NCI-H2029 (cell line): ENCODE measurements at regions not wholly inside any gene's neighbourhood (a gene's known extent, or its start where the extent isn't known, plus 50 kb on each side); places are given as distances from the start of the nearest gene placed in this dataset.

Experiments
- DNase-seq: peaks from one replicate; lab custom pipeline; 2025; lab: John Stamatoyannopoulos, UW

DNA sequence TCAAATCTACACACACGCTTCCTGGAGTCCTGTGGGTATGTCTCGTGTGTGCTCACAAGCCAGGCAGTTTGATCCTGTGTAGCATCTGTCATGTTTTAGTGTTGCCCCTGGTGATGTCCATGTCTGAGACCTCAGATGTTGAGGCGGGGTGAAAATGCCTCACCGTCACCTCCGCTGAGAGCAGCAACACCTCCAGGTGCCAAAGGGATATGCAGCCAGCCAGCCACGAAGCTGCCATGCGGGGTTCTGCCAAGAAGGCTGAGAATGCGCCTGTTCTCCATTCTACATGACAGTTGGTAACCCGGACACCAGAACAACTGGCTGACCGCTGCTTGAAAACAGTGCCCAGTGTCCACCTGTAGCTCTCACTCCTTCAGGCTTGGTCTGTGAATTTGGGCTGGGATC lies 253.8 kb downstream of the TLE3 start:
- DNase-seq: no peak

DNA sequence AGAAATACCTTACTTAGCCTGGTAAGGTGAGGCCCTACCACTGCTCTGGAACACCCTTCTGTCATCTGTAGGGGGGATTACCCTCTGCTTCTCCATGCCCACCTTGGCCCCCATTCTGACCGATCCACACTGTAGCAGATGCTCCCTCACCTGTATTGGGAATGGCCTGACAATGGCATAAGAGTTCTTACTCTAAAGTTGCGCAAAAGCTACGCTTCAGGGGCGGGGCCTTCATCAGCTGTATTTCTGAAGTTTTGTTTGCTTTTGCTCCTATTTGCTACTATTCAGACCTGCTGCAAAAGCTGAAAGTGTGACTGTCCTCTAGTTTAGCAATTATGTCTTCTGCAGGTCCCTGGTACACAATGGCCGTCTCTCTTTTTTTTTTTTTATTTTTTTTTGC lies 252.6 kb downstream of the TLE3 start:
- no peak for DNase-seq

DNA sequence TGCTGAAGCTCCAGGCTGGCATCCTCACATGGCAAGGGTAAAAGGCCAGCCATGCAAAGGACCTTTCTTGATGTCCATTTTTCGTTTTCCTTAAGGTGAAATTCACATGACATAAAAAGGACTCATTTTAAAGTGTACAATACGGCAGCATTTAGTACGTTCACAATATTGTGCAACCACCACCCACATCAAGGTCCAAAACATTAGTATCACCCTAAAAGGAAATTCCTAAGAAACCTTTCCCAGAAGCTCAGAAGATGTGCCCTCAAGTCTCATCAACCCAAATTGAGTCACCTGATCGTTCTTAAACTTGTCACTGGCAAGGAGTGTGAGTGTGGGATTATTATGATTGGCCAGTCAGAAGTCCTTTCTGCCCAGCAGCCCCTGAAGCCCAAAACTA lies 250.1 kb downstream of the TLE3 start:
- no peak for DNase-seq

DNA sequence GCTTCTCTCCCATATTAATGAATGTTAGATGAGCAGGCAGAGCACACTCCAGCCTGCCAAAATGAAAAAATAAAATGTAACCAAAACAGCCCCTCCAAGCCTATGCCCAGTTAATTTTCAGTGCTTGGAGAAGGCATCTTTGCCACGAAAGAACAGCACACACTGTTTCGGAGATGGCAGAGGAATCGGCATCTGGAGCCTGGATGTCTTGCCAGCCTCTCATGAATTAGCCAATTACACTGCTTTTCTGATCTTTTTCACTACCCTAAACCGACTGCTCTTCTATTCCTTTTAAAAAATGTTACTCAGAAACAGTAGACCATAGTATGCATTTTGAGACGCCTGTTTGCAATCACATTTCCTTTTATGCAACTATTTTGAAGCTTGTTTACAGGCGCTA lies 249.6 kb downstream of the TLE3 start:
- DNase-seq: no peak

DNA sequence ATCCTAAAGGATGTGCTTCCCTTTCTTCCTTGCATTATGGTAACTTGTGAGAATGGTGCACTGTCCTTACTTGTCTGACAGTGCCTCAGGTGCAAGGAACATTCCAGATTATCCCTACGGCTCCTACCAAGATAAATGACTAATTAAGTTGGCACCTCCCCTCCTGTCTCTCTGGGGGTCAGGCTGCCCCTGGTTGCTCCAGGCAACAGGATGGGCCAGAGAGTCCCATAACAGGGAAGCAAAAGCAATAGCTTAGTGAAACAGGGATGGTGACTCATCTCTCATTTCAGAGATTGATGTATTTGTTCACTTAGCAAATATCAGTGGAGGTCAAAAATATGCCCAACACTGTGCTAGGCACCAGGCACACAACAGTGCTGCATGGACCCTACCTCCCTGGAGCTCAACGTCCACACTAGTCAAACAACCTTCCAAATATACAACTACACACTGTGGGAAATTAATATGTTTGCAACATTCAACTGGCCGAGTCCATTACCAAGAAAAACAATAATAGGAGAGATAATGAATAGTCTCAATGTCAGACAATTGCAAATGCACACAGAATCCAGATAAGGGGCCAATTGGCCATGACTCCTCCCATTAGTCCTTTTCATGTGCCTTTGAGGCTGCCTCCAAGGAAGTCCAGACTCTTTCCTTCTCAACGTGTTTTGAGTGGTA lies 249.0 kb downstream of the TLE3 start:
- no peak for DNase-seq

DNA sequence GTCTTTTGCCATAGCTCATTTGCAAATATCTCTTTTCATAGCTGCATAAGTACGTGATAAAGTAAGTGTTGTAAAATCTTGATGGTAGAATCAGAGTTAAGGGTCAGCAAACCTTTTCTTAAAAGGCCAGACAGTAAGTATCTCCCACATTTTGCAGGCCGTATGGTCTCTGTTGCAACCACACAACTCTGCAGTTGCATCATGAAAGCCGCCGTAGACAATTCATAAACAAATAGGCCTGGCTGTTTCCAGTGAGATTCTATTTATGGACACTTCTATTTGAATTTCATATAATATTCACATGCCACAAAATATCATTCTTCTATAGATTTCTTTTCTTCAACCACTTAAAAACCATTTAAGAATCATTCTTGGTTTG lies 248.5 kb downstream of the TLE3 start:
- DNase-seq: no peak

DNA sequence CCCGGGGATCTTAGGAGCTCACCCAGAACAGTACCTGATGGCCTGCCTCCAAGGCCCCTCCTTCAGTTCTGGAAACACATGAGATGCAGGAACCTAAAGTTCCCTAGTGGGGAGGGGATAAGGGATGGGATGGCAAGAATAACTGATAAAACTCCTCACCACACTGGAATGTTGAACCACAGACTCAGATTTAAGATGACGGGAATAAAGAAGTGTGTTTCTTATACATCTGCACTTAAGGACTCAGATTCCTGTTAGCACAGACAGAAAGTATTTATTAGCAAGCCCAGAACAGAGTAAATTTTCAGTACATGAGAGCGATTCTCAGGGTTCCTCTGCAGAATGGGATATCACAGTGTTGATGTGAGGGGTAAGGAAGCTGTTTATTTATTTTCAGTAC lies 245.2 kb downstream of the TLE3 start:
- no peak for DNase-seq

DNA sequence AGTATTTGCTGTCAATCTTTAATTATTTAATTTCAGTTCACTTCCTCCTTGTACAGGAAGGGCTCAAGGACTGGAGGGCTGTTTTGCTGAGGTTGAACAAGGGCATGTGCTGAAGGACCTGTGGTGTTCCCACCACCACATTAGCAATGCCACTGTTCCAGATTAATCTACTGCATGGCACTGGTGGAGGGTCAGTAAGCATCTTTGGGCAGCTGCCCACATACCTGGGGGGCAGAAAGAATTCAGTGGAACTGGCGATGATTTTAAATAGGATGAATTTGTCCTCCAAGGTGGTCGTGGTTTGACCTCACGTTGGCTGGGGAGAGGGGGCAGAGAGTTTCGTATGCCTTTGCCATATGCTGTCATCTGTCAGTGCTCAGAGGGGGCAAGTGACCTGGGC lies 244.8 kb downstream of the TLE3 start:
- no peak for DNase-seq

DNA sequence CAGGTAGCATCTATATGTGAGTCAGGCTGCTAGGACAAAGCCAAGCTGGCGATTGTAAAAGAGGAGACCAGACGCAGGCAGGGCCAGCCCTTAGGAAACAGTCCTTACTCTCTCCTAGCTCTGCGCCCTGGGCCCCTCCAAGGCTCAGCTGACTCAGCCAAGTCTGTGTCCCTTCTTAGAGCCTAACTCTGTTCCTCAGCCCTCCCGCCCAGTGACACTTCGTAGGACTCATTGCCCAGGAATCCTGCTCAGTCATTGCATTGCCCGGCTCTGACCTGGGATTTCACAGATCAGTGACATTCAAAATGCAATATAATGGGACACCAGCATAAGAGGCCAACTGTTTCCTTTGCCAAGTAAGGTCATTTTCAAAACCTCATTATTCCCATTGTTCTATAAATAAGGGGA lies 244.2 kb downstream of the TLE3 start:
- DNase-seq: no peak

DNA sequence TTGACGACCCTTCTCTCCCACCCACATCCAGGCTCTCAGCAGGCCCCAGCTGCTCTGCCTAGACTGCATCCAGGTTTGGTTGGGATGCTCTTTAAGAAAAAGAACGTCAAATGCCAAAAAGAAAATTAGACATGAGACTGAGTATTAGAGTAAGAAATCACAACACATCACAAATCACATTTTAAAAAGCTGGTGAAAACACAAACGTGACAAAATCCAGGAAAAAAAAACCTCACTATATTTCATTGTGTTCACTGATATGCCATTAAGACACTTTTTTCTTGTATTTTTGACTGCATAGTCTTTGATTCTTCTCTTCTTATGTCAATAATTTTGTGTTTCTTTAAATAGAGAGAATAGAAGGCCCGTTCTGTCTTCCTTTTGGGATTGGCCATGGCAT lies 243.7 kb downstream of the TLE3 start:
- no peak for DNase-seq

DNA sequence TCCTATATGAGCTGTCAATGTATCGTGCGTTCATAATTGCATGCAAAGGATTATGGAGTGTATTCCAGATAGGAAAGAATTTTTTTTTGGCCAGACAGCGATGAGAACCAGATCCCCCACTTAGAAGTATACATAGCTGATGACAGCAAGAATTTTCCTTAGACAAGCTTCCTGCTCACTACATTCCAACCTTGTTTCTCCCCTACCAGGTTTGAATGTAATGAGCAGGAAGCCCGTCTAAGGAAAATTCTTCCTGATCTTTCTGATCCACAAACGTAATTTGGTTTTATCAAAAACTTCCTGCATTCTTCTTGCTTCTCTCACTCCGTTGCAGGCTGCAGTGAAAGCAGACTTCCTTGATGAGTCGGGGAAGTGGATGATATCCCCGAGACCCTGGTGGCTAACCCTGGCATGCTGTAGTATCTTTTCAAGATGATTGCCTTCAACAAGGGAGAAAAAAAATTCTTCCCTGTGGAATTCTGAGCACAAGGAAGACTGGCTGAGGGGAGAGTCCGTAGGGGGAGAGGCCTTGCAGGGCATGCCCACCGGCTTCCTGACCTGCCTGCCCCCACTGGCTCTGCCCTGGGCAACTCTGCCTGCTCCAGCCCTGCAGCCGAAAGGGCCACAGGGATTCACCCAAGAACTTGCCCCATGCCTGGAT lies 243.1 kb downstream of the TLE3 start:
- no peak for DNase-seq

DNA sequence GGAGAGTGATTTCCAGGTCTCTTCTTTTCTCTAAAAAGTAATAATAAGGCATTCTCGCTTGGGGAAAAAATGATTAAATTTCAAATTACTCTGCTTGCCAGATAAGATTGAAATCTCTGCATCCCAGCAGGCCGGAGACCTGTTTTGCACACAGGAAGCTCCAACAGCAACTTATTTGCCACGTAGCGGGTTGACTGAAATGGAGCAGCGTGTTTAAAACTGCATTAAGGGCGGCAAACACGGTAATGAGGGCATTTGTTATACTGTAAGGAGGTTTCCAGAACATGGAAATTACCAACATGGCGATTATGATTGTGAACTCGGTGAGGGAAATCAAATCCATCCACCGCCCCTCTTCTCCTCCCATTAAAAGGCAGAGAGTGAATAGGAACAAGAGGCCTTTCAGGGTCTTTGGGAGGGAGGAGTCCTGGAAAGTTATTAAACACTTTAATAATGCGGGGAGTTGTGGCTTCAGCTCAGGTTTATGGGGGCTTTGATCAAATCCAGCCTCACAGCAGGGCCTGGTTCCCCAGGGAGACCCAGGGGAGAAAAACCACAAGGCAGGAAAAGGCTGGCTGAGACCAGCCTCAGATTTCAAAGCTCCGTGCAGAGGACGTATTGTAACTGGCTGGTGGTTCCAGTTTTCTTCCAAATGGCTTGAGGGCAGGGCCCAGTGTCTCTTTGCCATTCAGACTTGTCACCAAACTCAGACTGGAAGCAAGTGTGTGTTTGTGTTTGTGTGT lies 242.3 kb downstream of the TLE3 start:
- DNase-seq: no peak

DNA sequence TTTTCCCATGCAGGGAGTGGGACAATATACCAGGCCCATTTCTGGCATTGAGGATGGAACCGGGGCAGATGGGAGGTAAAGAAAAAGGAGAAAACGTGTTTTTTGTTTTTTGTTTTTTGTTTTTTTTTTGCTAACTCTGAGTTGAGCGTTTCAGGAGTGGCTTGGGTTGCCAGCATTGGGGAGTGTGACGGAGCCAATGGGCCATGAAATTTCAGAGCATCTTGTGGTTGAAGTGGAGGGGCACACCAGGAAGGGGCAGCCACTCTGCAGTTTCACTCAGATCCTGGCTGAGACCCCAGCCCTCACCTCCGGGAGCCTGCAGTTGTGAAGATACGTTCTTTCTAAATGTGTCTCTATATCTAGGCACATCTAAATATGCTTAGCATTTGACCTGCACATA lies 240.5 kb downstream of the TLE3 start:
- no peak for DNase-seq

DNA sequence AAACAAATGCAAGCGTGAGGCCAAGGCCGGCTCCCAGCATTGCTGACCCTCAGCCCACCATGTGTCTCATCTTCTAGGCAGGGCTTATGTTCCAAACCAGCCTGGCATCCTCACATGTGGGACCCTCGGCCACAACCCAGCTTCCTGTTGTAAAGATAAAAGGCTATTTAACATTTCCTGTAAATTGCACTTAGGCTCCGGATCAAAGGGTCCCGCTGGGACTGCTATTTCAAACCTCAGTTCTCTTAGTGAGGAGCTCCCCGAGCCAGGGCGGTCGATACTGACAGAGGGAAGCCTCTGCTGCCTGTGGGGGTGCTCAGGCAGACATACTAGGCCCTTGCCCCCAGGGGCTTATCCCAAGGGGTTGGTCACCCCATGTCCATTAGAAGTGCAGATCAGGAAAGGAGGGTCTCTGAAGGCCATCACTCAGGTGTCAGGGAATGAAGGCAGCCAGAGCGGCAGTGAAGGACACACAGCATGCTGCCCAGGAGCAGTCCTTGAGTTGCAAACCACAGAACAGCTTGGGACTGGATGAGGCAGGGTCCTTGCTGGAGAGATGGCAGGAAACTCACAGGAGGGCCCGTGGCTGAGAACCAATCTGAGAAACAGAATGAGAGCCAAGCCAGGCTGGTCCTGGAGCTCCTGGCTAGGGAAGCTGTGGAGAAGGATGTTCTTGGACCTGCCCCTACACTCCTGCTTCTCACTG lies 239.9 kb downstream of the TLE3 start:
- no peak for DNase-seq

DNA sequence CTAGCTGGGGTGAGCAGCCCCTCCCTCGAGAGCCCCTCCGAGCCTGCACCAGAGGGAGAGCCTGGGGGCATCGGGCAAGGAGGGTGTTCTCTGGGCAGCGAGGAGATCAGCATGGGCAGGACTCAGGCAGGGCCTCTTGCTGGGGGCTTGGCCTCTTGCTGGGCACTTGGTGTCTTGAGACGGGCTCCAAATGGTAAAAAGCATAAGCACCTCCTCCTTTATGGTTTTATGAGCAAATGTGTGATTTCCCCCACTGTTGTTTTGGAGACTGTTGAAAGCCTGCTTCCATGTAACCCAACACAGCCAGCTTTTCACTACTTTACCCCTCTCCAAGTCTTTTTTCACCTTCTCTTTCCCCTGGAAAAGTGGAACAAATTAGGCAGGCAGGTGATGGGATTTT lies 239.3 kb downstream of the TLE3 start:
- DNase-seq: no peak

DNA sequence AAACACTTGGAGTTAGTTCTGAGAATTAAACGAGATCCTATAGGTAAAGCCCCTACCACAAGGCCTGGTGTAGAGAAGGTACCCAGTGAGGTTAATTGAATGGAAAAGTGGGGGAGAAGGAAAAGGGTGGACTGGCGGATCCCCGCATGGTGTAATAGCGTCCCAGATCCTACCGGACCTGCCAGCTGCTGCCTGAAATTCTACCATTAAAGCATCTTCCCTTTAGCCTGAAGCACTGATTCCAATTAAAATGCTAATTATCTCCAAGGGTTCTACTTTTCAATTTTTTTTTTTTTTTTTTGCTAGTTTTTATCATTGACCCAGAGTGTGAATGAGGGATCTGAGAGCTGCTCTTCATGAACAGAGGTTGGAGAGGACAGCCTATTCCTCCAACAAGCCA lies 237.9 kb downstream of the TLE3 start:
- no peak for DNase-seq

DNA sequence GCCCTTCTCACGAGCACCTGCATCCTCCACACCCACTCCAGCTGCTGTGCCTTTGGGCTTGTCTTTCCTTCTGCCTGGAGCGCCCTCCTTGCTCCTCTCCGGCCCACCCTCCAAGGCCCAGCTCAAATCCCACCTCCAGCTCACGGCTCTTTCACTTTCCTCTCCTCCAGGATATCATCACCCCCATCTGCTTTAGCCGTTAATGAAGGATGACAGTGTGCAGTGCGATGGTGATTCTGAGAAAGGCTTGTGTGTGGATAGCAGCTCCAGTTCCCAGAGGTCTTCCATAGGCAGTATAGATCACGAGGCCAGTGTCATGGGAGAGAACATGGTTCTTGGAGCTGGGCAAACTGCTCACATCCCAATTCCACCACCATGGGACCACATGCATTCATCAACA lies 237.4 kb downstream of the TLE3 start:
- DNase-seq: no peak

DNA sequence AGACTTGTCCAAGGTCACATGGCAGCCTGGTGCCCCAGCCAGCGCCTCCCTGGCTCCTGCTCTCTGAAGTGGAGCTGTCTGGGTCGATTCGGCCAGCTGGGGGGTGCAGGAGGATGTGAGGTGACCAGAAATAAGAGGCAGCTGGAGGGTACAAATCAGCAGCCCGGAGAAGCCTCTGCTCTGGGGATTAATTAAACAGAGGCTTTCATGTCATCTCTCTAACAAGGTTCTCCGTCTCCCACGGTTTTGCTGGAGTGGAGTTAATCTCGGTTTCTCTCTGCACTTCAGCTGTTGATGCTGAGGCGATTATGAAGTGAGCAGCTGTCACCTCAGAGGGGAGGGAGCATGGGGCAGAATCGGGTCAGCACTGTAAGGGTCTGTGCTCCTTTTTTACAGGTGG lies 236.8 kb downstream of the TLE3 start:
- DNase-seq: no peak

DNA sequence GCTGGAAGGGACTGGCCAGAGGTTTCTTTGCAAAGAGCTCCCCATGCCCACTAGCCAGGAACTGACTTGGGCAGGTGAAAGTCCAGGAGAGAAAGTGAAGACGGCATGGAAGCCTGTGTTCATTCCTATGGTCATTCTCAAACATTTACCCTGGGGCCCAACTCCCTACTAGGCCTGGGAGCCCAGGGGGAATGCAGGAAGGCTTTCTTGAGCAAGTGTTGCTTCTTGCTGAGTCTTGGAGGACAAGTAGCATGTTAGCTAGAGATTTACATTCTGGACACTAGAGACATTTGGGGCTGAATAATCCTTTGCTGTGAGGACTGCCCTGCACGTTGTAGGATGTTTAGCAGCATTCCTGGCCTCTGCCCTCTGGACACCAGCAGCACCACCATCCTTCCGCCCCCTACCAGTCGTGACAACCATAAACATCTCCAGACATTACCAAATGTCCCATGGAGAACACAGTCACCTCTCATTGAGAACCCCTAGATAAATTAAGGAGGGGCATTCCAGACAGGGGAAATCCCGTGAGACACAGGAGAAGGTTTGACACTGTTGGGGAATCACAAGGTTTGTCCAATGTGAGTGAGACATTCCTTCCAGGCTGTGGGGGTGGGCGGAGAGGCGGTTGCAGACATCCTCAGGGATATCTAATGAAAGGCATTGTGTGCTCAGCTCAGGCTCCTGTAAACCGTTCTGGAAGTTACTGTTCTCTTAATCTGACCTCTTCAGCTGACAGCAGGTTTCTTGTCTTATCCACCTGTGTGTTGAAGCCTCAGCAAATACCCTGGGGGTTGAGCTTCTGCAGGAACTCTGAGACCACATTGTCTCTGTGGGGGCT lies 236.2 kb downstream of the TLE3 start:
- DNase-seq: no peak

DNA sequence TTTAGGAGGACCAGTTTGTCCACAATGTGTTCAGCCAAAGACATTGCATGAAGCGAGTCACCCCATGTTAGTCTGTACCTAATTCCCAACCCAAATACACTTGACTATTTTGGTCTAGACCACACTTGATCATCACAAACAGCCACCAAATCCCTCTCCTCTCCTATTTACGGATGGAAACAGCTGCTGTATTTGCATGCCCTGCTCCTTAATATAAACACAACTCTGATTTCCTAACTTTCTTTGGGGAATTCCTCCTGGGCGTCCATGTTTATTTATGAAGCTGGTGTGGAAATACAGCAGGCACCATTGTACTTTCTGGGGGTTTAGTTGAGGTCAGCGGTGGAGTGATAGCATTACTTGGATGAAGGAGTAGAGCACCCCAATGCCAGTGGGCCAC lies 235.2 kb downstream of the TLE3 start:
- DNase-seq: no peak

DNA sequence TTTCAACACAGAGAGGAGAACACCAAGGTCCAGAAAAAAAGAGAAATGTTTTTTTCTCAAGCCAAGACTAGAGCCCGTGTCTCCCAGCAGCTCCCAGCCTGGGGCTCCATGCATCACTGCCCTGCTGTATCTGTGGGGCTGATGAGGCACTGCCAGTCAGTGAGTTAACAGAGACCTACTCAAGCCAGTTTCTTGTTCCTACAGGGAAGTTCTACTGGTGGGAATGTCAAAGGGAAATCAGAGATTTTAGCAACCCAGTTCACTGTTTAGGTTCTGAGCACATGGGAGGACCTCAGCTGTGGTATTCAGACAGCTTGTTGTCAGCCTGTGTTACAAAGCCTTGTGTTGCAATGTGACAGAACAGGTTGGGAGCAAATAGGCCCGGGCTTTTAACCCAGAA lies 234.3 kb downstream of the TLE3 start:
- DNase-seq: no peak

DNA sequence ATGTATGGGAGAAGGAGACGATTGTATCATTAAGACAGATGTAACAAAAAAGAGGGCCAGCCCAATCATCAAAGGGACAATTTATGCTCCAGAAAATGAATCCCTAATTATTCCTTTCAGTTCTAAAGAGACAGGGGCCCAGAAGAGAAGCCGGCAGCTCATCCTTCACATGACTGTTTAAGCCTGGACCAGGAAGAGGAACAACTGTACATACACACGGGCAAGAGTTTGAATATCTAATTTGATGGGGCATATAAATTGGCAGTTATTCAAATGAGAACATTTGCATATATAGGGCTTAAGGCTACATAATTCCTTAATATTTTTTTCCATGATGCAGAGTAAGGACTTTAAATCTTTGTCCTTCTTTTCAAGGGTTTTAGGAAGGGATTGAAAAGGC lies 232.3 kb downstream of the TLE3 start:
- no peak for DNase-seq
